ENCODE measurements at regions not wholly inside any gene's neighbourhood (a gene's known extent, or its start where the extent isn't known, plus 50 kb on each side); places are given as distances from the start of the nearest gene placed in this dataset.
"Not testable (repeated sequence)": the region's sequence is repeated elsewhere in the genome, so short reads cannot be mapped to it uniquely, and the experiment has no call there.

GRCh38 chr13:106096661-106097092 is 438.8 kb downstream of the EFNB2 start:
- H3K9ac ChIP-seq (ENCODE audit: low read depth, low read length), result no peak overlapping the region
- H3K4me1 ChIP-seq (ENCODE audit: insufficient read depth, low read length), result peaks cover 34% of the 10 kb centered on the region
- H3K36me3 ChIP-seq (ENCODE audit: insufficient read depth, low read length), result no peaks in the 10 kb centered on the region
- no peaks in the 10 kb centered on the region for H3K9me3 ChIP-seq (ENCODE audit: control insufficient read depth, insufficient read depth, low read length)

- H3K36me3 ChIP-seq (ENCODE audit: insufficient read depth, low read length), result no peaks in the 10 kb centered on the region
- H3K9me3 ChIP-seq (ENCODE audit: control insufficient read depth, insufficient read depth, low read length), result no peaks in the 10 kb centered on the region
- H3K9ac ChIP-seq (ENCODE audit: low read depth, low read length), result no peak overlapping the region
- peaks cover 27% of the 10 kb centered on the region for H3K4me1 ChIP-seq (ENCODE audit: insufficient read depth, low read length)
These were observed 439.5 kb downstream of the EFNB2 start for GRCh38 chr13:106095919-106096318.

- Histone ChIP-seq H3K9ac (ENCODE audit: low read depth, low read length) (no peak overlapping the region), H3K36me3 (ENCODE audit: insufficient read depth, low read length) (no peaks in the 10 kb centered on the region), H3K4me1 (ENCODE audit: insufficient read depth, low read length) (peaks cover 26% of the 10 kb centered on the region), H3K9me3 (ENCODE audit: control insufficient read depth, insufficient read depth, low read length) (no peaks in the 10 kb centered on the region)
These were observed 440.1 kb downstream of the EFNB2 start for GRCh38 chr13:106095406-106095805.

GRCh38 chr13:106090001-106090400 is 445.5 kb downstream of the EFNB2 start:
- Histone ChIP-seq H3K4me1 (ENCODE audit: insufficient read depth, low read length) (no peaks in the 10 kb centered on the region), H3K9ac (ENCODE audit: low read depth, low read length) (no peak overlapping the region), H3K9me3 (ENCODE audit: control insufficient read depth, insufficient read depth, low read length) (no peaks in the 10 kb centered on the region), H3K36me3 (ENCODE audit: insufficient read depth, low read length) (no peaks in the 10 kb centered on the region)

- H3K36me3 ChIP-seq (ENCODE audit: insufficient read depth, low read length), result no peaks in the 10 kb centered on the region
- H3K4me1 ChIP-seq (ENCODE audit: insufficient read depth, low read length), result no peaks in the 10 kb centered on the region
- H3K9me3 ChIP-seq (ENCODE audit: control insufficient read depth, insufficient read depth, low read length), result no peaks in the 10 kb centered on the region
- no peak overlapping the region for H3K9ac ChIP-seq (ENCODE audit: low read depth, low read length)
These were observed 446.0 kb downstream of the EFNB2 start for GRCh38 chr13:106089261-106089980.

GRCh38 chr13:106088085-106088484 is 447.4 kb downstream of the EFNB2 start:
- no peaks in the 10 kb centered on the region for H3K36me3 ChIP-seq (ENCODE audit: insufficient read depth, low read length)
- H3K4me1 ChIP-seq (ENCODE audit: insufficient read depth, low read length), result peaks cover 6% of the 10 kb centered on the region; the same call in 1 of the 2 replicates
- no peak overlapping the region for H3K9ac ChIP-seq (ENCODE audit: low read depth, low read length)
- H3K9me3 ChIP-seq (ENCODE audit: control insufficient read depth, insufficient read depth, low read length), result no peaks in the 10 kb centered on the region

GRCh38 chr13:106087201-106087600 is 448.3 kb downstream of the EFNB2 start:
- Histone ChIP-seq H3K4me1 (ENCODE audit: insufficient read depth, low read length) (peaks cover 6% of the 10 kb centered on the region; the same call in 1 of the 2 replicates), H3K9ac (ENCODE audit: low read depth, low read length) (no peak overlapping the region), H3K36me3 (ENCODE audit: insufficient read depth, low read length) (no peaks in the 10 kb centered on the region)

GRCh38 chr13:106083620-106084350 is 451.7 kb downstream of the EFNB2 start:
- no peaks in the 10 kb centered on the region for H3K36me3 ChIP-seq (ENCODE audit: insufficient read depth, low read length)
- no peak overlapping the region for H3K9ac ChIP-seq (ENCODE audit: low read depth, low read length)
- peaks cover 6% of the 10 kb centered on the region; the same call in 1 of the 2 replicates for H3K4me1 ChIP-seq (ENCODE audit: insufficient read depth, low read length)
- H3K9me3 ChIP-seq (ENCODE audit: control insufficient read depth, insufficient read depth, low read length), result no peaks in the 10 kb centered on the region

More at GRCh38 chr13:106087201-106087600, 448.3 kb downstream of the EFNB2 start:
- no peaks in the 10 kb centered on the region for H3K9me3 ChIP-seq (ENCODE audit: control insufficient read depth, insufficient read depth, low read length)

- H3K36me3 ChIP-seq (ENCODE audit: insufficient read depth, low read length); H3K9me3 ChIP-seq (ENCODE audit: control insufficient read depth, insufficient read depth, low read length); H3K9ac ChIP-seq (ENCODE audit: low read depth, low read length): not testable (repeated sequence)
- peaks cover 11% of the 10 kb centered on the region; the same call in 1 of the 2 replicates for H3K4me1 ChIP-seq (ENCODE audit: insufficient read depth, low read length)
These were observed 454.2 kb downstream of the EFNB2 start for GRCh38 chr13:106081221-106081620.

- Histone ChIP-seq H3K36me3 (ENCODE audit: insufficient read depth, low read length) (no peaks in the 10 kb centered on the region), H3K4me1 (ENCODE audit: insufficient read depth, low read length) (peaks cover 5% of the 10 kb centered on the region; the same call in 1 of the 2 replicates), H3K9ac (ENCODE audit: low read depth, low read length) (no peak overlapping the region), H3K9me3 (ENCODE audit: control insufficient read depth, insufficient read depth, low read length) (no peaks in the 10 kb centered on the region)
These were observed 457.3 kb downstream of the EFNB2 start for GRCh38 chr13:106078191-106078590.

- Histone ChIP-seq H3K36me3 (ENCODE audit: insufficient read depth, low read length) (no peaks in the 10 kb centered on the region), H3K9me3 (ENCODE audit: control insufficient read depth, insufficient read depth, low read length) (no peaks in the 10 kb centered on the region), H3K9ac (ENCODE audit: low read depth, low read length) (no peak overlapping the region), H3K4me1 (ENCODE audit: insufficient read depth, low read length) (peaks cover 5% of the 10 kb centered on the region; the same call in 1 of the 2 replicates)
These were observed 458.4 kb downstream of the EFNB2 start for GRCh38 chr13:106077017-106077416.

- Histone ChIP-seq H3K9ac (ENCODE audit: low read depth, low read length) (no peak overlapping the region), H3K4me1 (ENCODE audit: insufficient read depth, low read length) (no peaks in the 10 kb centered on the region), H3K36me3 (ENCODE audit: insufficient read depth, low read length) (no peaks in the 10 kb centered on the region), H3K9me3 (ENCODE audit: control insufficient read depth, insufficient read depth, low read length) (no peaks in the 10 kb centered on the region)
These were observed 463.4 kb downstream of the EFNB2 start for GRCh38 chr13:106072014-106072413.

GRCh38 chr13:106063591-106064313 is 471.7 kb downstream of the EFNB2 start:
- Histone ChIP-seq H3K4me1 (ENCODE audit: insufficient read depth, low read length) (no peaks in the 10 kb centered on the region), H3K9me3 (ENCODE audit: control insufficient read depth, insufficient read depth, low read length) (no peaks in the 10 kb centered on the region), H3K9ac (ENCODE audit: low read depth, low read length) (no peak overlapping the region), H3K36me3 (ENCODE audit: insufficient read depth, low read length) (no peaks in the 10 kb centered on the region)

GRCh38 chr13:106061781-106062180 is 473.7 kb downstream of the EFNB2 start:
- no peak overlapping the region for H3K9ac ChIP-seq (ENCODE audit: low read depth, low read length)
- no peaks in the 10 kb centered on the region for H3K9me3 ChIP-seq (ENCODE audit: control insufficient read depth, insufficient read depth, low read length)
- H3K36me3 ChIP-seq (ENCODE audit: insufficient read depth, low read length), result no peaks in the 10 kb centered on the region
- no peaks in the 10 kb centered on the region for H3K4me1 ChIP-seq (ENCODE audit: insufficient read depth, low read length)
